Neuron (in vitro differentiated cells): ENCODE measurements at regions not wholly inside any gene's neighbourhood (a gene's known extent, or its start where the extent isn't known, plus 50 kb on each side); places are given as distances from the start of the nearest gene placed in this dataset.
"Not testable (repeated sequence)": the region's sequence is repeated elsewhere in the genome, so short reads cannot be mapped to it uniquely, and the experiment has no call there.

Experiments used
- H2AFZ ChIP-seq: one replicate; pipeline ENCODE4 v1.6.1; 2013; ENCODE audit warnings: low read depth, mild to moderate bottlenecking, inconsistent platforms, low read length, moderate library complexity
- H3K27me3 ChIP-seq: one replicate; pipeline ENCODE4 v1.6.1; 2013; ENCODE audit warnings: low read length; ENCODE audit not compliant: insufficient read depth
- H3K36me3 ChIP-seq: one replicate; pipeline ENCODE4 v1.6.1; 2013; ENCODE audit warnings: low read length; ENCODE audit not compliant: insufficient read depth
- H3K4me1 ChIP-seq: one replicate; pipeline ENCODE4 v1.6.1; 2013; ENCODE audit warnings: low read length; ENCODE audit not compliant: insufficient read depth
- H3K4me3 ChIP-seq: 2 replicates; pipeline ENCODE4 v1.5.1; 2013; ENCODE audit warnings: mild to moderate bottlenecking, low read length, moderate library complexity
- H3K9me3 ChIP-seq: one replicate; pipeline ENCODE4 v1.6.1; 2013; ENCODE audit warnings: low read length

- not testable (repeated sequence) for H3K4me3 ChIP-seq, H3K4me1 ChIP-seq, H2AFZ ChIP-seq, H3K36me3 ChIP-seq, H3K9me3 ChIP-seq, H3K27me3 ChIP-seq
Measured at GRCh38 chr7:76709703-76710102, 82.6 kb upstream of the POMZP3 start.

- H2AFZ ChIP-seq: not testable (repeated sequence)
Measured at GRCh38 chr7:76708446-76708845, 81.4 kb upstream of the POMZP3 start.

GRCh38 chr7:76703815-76704214 lies 76.7 kb upstream of the POMZP3 start:
- H2AFZ ChIP-seq, H3K9me3 ChIP-seq, H3K4me3 ChIP-seq, H3K4me1 ChIP-seq, H3K27me3 ChIP-seq, H3K36me3 ChIP-seq: not testable (repeated sequence)

More at GRCh38 chr7:76708446-76708845, 81.4 kb upstream of the POMZP3 start:
- H3K9me3 ChIP-seq, H3K4me1 ChIP-seq, H3K4me3 ChIP-seq, H3K36me3 ChIP-seq, H3K27me3 ChIP-seq: not testable (repeated sequence)

- not testable (repeated sequence) for H2AFZ ChIP-seq, H3K4me3 ChIP-seq, H3K27me3 ChIP-seq, H3K36me3 ChIP-seq, H3K4me1 ChIP-seq, H3K9me3 ChIP-seq
Measured at GRCh38 chr7:76686277-76686676, 59.2 kb upstream of the POMZP3 start.

- not testable (repeated sequence) for H3K36me3 ChIP-seq, H3K27me3 ChIP-seq, H3K4me1 ChIP-seq, H2AFZ ChIP-seq, H3K4me3 ChIP-seq, H3K9me3 ChIP-seq
Measured at GRCh38 chr7:76684737-76685136, 57.7 kb upstream of the POMZP3 start.

- H3K9me3 ChIP-seq, H3K4me1 ChIP-seq, H3K36me3 ChIP-seq, H2AFZ ChIP-seq, H3K27me3 ChIP-seq, H3K4me3 ChIP-seq: not testable (repeated sequence)
Measured at GRCh38 chr7:76683631-76684030, 56.6 kb upstream of the POMZP3 start.

- H3K27me3 ChIP-seq, H3K4me3 ChIP-seq, H2AFZ ChIP-seq, H3K4me1 ChIP-seq, H3K9me3 ChIP-seq, H3K36me3 ChIP-seq: not testable (repeated sequence)
Measured at GRCh38 chr7:76681810-76682209, 54.7 kb upstream of the POMZP3 start.

- not testable (repeated sequence) for H3K9me3 ChIP-seq, H3K27me3 ChIP-seq, H2AFZ ChIP-seq, H3K36me3 ChIP-seq, H3K4me3 ChIP-seq, H3K4me1 ChIP-seq
Measured at GRCh38 chr7:76679174-76679573, 52.1 kb upstream of the POMZP3 start.

GRCh38 chr7:76678500-76678899 lies 51.4 kb upstream of the POMZP3 start:
- not testable (repeated sequence) for H3K36me3 ChIP-seq, H2AFZ ChIP-seq, H3K27me3 ChIP-seq, H3K4me1 ChIP-seq, H3K4me3 ChIP-seq, H3K9me3 ChIP-seq

- not testable (repeated sequence) for H3K27me3 ChIP-seq, H3K4me1 ChIP-seq, H3K4me3 ChIP-seq, H3K9me3 ChIP-seq, H2AFZ ChIP-seq, H3K36me3 ChIP-seq
Measured at GRCh38 chr7:76676890-76677289, 49.8 kb upstream of the POMZP3 start.
